ENCODE measurements at regions not wholly inside any gene's neighbourhood (a gene's known extent, or its start where the extent isn't known, plus 50 kb on each side); places are given as distances from the start of the nearest gene placed in this dataset.

- DNase-seq: no peak
Observed at GRCh38 chr18:42649331-42650035, 466.0 kb downstream of the RIT2 start.

- no peak for DNase-seq
Observed at GRCh38 chr18:42654556-42654955, 460.9 kb downstream of the RIT2 start.

- no peak for DNase-seq
Observed at GRCh38 chr18:42657551-42657950, 457.9 kb downstream of the RIT2 start.

DNA sequence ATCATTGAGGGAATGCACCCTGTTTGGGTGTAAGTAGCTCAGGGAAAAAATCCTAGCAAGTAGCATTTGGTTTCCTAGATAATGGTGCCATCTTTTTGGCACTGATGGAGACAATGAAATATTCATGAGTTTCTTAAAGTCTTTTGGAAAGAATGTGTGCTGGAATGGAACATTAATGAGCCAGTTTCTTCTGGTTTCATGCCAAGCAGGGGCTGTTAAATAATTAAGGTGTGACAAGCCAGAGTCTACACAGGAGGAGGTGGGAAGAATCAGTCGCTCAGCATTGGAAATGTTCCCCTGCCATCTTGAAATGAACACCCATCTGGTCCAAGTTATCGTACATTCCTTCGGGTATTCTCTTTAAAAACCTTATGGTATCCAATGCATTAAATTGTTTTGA is 457.3 kb downstream of the RIT2 start:
- DNase-seq: no peak

DNA sequence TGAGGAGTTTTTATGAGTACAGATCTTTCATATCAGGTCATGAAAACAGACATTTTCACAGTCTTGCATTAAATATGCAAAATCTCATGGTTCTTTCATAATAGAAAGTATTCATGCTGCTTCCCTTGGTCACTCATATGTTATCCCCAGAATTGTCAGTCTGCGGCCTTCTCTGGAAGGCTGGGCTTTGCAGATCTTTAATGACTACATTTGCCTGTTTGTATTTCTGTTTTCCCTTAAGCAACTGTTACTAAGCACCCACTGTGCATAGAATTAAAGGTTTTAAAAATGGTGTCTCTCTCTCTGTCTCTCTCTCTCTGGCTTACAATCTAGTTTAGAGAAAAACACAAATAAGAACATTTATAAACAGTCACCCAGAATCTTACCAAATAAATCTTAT is 456.3 kb downstream of the RIT2 start:
- DNase-seq: no peak

DNA sequence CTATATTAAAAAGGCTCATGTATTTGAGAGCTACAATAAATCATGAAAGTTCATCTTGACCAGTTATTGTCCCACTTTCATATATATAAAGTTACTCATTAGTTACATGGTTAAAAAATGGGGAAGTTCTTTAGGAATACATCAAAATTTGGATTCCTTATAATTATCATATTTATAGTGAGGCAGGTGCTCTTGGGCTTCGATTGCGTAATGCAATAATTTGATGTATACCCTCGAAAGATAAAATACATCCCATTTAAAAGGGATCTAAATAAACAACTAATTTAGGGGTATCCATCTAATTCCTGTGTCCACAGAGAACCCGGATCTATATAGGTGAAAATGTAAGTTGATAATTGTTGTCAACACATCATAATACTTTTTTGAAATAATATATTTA is 444.6 kb downstream of the RIT2 start:
- no peak for DNase-seq

DNA sequence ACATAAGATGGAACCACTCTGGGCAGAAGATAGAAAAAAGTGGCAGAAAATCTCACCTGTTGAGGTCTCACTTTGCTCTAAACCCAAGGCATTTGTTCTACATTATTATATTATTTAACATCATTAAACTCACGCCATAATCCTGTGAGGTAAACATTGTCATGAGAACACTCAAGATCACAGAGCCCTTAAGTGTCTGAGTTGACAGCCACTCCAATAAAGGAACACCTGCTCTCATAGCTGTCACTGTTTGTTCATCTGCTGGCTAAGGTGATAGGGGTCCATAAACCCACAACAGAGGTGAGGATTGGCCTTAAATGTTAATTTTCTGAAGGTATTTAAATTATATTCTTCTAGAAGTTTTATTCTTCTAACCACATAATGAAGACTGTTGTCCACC is 439.7 kb downstream of the RIT2 start:
- peak; percentile 78 for DNase-seq

GRCh38 chr18:42683094-42683493 is 432.4 kb downstream of the RIT2 start:
- no peak for DNase-seq

DNA sequence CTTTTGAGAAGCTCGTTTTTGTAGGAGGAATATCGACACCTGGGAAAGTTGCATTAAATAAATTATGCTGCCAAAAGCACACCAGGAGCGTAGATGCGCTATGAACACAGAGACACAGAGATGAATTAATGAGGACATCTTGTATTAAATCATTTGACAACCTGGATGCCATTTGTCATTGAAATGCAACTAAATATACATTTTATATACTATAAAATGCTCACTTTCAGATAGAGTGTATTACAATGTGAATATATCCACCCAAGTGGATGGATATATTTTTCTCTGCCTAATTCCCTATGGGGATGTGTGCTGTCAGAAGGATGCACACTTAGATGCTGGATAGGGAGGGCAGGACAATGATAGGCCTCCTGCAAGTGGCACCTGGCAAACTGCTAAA is 426.2 kb downstream of the RIT2 start:
- no peak for DNase-seq
